ENCODE measurements at regions not wholly inside any gene's neighbourhood (a gene's known extent, or its start where the extent isn't known, plus 50 kb on each side); places are given as distances from the start of the nearest gene placed in this dataset.

DNA sequence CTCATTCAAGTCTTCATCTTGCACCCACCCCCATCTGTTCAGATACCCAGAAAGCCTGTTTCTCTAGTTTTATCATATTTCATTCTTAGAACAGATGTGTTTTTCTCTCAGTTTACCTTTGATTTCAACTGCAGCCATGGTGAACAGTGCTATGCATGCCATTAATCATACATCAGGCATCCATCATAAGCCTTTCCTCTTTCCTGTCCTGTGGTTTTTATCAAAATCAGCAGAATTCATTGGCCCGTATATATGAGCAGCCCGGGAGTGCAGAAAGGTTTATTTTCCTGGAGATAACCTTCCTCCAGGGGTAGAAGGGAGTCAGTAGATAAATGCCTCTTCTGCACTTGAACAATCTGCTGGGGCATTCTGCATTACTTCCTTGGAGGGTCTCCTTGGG, 65.7 kb downstream of the IL21 start:
- DNase-seq, result no peak

GRCh38 chr4:122553432-122553831, 67.4 kb downstream of the IL21 start:
- DNase-seq, result no peak

GRCh38 chr4:122552898-122553297, 68.0 kb downstream of the IL21 start:
- no peak for DNase-seq

DNA sequence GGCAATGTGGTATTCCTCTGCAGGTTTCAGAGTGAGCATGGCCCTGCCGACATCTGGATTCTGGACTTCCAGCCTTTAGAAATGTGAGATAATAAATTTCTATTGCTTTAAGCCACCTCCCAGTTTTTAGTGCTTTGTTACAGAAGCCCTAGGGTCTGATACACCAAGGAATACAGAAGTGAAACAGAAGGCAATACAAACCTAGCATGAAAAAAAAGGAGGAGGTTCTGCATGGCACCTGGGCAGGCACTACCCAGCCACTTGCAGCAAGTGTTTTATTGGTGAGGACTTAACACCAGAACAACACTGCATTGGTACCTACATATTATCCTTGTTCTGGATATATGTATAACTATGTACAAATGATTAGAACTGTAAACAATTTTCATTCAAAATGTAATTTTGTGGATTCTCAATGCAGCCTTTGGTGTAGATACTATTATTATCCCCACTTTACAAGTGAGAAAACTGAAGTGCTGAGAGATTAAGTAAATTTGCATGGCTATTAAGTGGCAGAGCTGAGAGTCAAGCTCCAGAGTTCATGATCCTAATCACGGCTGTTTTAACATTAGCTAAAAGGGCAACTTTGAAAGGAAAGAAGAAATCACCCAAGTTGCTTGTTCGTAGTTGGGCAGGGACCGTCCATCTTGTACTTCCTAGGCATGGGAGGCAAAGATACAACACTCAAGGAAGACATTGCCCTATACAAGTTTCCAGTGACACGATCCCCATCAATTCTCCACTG, 71.8 kb downstream of the IL21 start:
- no peak for DNase-seq

DNA sequence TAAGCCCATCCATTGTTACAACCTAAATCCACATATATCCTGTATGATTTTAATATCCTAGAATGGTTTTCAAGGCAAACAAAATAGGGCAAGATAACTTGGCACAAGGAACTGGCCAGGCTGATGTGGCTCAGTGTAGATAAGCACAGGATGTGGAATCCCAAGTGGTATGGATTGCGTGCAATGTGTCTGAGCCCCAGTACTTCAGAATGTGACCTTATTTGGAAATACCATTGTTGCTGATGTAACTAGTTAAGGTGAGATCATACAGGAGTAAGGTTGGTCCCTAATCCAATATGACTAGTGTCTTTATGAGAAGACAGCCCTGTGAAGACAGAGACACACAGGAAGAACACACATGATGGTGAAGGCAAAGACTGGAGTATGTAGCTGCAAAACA, 72.4 kb downstream of the IL21 start:
- DNase-seq, result peak; percentile 58

DNA sequence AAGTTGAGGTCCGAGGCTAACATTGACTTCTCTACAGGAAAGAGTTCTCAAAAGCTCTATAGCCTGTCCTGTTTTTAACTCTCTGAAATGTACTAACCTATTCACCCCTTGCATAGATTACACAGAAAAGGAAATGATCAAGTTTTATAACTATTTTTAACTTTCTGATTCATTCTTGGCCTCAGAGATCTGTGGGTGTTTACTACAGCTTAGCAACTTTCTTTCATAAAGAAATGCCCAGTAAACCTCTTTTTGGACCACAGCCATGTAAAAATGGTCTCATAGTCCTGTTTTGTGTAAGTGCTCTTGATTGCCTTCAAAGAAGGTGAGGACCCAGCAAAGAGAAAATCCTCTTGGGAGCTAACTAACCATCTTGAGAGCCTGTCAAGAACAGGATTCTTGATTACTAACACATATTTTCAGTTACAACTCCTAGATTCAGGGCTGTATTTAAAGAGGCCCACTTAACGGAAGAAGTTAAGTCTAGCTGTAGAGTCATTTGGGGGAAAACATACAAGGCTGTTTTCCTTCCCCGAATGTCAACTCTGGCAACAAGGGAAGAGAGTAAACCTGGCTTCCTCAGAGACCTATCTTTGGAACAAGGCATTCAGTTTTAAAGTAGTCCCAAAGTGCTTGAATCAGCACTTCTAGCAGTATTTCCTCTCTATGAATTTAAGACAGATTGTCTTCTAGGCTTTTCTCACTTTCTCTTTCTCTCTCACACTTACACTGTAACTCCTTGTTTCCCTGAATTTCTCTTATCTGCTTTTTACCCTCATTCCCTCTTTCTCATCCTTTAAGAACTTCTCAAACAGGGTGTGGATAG, 78.2 kb downstream of the IL21 start:
- no peak for DNase-seq

DNA sequence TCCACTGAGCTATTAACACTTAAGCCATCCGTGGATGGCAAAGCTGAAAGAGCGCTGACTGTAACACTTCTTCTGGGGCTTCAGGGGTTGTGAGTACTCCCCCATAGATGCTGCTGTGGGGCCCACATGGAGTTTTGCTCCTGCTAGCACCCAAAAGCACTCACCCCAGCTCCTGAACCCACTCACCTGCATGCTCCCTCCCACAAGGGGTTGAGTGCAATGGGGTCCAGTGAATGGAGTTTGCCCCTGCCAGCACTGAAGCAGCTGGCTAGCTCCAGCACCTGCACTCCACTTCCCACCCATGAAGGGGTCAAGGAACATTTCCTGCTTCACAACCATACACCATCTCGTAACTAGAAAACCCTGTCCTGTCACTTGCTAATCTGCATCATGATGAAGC, 78.9 kb downstream of the IL21 start:
- DNase-seq, result no peak

DNA sequence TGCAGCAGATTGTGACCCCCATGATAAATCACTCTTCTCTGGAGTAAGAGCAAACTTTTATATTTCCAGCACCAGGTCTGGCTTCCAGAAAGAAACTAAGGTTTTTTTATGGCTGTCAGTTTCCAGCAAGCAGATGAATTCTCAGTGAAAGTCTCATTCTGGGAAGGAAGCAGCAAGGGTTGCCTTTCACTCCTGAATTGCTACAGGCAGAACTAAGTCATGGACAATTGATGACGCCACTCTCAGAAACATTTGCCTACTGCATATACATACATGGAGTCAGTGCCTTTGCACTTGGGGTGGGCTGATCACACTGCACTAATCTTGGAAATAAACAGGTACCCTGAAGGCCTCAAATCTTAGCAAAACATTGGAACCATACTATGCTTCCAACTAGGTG, 80.0 kb downstream of the IL21 start:
- DNase-seq, result no peak

- DNase-seq, result no peak
These were observed 80.9 kb downstream of the IL21 start for GRCh38 chr4:122539861-122540465.

DNA sequence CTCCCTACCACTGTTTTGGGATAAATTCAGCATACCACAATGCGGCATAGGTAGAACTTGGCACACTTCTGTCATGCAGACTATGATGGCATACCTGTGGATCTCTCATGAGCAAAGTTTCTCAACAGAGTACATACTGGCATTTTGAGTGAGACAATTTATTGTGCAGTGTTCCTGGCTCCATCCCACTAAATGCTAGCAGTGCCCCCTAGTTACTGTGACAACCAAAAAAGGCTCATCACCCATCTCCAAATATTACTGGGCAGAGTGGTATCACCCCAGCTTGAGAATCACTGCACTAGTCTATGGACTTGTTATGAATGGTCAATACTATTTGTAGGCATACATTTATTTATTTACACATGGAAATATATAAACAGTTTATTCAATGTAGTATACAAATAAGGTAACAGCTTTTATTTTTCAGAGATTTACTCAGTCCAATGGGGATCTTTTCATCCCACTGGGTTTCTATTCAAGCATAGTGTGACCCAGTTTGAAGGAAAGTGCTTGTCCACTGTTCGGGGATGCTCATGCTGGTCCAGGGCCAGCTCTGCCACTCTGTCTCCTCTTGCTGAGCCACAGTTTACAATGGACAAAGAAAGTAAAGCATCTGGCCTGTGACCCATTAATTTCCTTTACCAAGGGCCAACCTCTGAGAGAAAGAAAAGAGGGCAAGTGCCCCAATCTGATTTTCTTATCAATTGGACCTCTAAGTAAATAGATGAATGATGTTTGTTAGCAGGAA, 81.0 kb upstream of the IL2 start:
- DNase-seq, result no peak

DNA sequence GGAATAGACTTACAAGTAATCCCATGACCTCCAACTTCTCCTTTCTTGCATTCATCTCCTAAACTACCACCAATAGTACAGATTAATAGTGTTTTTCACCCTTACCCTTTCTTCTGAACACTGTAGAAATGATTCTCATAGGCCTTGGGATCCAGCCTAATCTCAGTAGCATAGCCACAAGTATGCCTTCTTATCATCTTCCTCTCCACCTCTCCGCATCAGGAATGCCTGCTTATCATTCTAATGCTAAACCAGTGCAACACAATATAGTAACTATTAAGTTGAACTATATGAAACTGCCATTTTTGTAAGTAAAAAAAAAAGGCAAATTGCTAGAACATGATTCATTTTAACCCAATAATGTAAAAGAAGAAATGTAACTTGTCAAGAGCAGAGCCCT, 79.5 kb upstream of the IL2 start:
- no peak for DNase-seq

- DNase-seq, result no peak
These were observed 78.3 kb upstream of the IL2 start for GRCh38 chr4:122534776-122535175.

DNA sequence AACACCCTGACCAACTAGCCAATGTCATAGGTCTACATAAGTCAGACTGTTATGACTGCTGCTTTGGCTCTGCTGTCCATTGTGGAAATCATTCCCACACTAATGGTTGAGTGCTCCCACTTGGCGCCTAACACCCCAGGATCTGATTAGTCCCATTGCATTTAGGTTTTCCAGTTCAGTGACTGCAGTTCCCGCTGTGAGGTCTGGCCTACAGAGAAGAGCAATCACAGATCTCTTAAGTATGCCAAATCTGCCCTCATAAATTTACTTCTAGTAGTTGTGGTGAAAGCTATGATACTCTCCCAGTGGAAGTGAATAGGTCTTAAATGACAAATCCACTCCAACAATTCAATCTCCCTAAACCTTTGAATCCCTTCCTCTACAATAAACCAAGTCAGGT, 77.3 kb upstream of the IL2 start:
- DNase-seq, result no peak

DNA sequence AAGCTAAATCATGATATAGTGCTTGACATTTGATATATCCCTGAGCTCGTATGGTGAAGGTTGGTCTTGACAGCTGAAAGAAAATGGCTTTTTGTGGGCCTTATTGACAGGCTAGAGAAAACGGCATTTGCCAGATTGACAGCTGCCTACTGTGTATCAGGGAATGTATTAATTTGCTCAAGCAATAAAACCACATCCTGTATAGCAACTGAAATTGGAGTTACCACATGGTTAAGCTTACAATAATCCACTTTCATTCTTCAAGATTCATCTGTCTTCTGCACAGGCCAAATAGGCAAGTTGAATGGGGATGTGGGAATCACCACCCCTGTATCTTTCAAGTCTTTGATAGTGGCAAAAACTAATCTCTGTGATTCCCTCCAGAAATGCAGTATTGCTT, 76.2 kb upstream of the IL2 start:
- DNase-seq, result no peak

DNA sequence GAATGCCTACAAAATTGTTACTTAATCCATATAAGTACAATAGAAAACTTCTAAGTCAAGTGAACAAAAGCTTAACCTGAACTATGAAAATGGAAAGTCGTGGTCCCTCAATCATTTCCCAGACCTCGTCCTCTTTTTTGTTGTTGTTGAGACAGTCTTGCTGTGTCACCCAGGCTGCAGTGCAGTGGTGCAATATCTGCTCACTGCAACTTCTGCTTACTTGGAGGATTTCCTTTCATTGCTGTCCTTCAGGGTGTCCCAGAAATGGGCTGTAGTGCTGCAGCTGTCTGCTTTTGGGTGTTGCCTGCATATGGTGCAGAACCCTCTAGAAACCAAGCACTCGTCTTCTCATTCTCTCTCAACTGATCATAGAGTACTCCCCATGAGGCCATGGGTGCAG, 75.0 kb upstream of the IL2 start:
- DNase-seq, result no peak

DNA sequence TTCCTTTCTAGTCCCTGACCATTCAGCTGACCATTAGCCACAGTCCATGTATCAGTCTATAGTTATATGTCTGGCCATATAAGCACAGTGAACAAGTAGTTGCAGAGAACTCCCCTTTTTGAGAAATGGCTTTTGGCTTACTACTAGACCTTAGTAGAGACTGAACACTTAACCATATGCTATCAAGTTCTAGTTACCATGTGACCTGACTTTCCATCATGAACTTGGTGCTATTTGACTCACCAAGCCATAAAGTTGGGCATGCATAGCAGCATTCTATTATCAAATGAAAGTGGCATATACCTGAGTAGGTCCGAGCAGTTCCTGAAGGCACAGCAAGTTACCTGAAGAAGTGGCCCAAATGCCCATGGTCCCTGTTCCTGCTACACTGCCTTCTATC, 74.5 kb upstream of the IL2 start:
- no peak for DNase-seq

GRCh38 chr4:122528879-122529278, 72.4 kb upstream of the IL2 start:
- no peak for DNase-seq

DNA sequence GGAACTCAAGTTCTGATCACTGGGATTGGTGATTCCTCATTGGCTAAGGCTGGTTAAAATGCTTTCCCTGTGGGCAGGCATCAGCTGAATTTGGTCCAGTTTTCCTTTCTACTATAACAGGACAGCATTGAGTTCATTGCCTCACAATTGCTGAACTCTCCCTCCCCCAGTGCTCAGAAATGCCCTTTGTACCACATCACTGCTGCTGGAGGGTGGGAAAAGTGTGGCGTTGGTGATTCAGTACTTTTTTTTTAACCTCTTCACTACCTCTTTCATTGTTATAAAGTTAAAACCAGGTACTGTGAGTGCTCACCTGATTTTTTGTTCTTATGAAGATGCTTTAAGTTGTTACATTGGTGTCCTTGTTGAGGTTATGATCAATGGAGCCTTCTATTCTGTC, 69.3 kb upstream of the IL2 start:
- no peak for DNase-seq

DNA sequence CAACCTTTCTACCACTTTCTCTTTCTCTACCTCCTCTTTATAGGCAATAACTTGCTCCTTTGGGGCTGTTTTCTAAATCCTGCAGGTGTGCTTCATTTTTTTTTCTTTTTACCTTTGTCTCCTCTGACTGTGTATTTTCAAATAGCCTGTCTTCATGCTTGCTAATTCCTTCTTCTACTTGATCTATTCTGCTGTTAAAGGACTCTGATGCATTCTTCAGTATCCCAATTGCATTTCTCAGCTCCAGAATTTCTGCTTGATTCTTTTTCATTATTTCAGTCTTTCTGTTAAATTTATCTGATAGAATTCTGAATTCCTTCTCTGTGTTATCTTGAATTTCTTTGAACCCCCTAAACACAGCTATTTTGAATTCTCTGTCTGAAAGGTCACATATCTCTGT, 67.7 kb upstream of the IL2 start:
- no peak for DNase-seq

GRCh38 chr4:122522944-122523343, 66.4 kb upstream of the IL2 start:
- DNase-seq, result no peak

GRCh38 chr4:122517345-122517744, 60.8 kb upstream of the IL2 start:
- DNase-seq, result no peak

GRCh38 chr4:122516376-122516775, 59.9 kb upstream of the IL2 start:
- no peak for DNase-seq

GRCh38 chr4:122514671-122515070, 58.1 kb upstream of the IL2 start:
- no peak for DNase-seq

- DNase-seq, result no peak
These were observed 55.9 kb upstream of the IL2 start for GRCh38 chr4:122512430-122512829.
